GM23338 (cell line): ENCODE measurements at regions not wholly inside any gene's neighbourhood (a gene's known extent, or its start where the extent isn't known, plus 50 kb on each side); places are given as distances from the start of the nearest gene placed in this dataset.

Experiments
- ATAC-seq: fragments of 200-7000 bp; cut with Tn5 transposase; 3 replicates; pipeline ENCODE4 v1.9.1; 2020
- DNase-seq: peaks from one replicate; pipeline ENCODE4 v3.0.0-alpha.2; 2015; ENCODE audit warnings: low spot score
- H2AFZ ChIP-seq: fragments of 200-600 bp; sonication (generic); 2 replicates; pipeline ENCODE4 v1.8.0; 2016; ENCODE audit warnings: antibody characterized with exemption, mild to moderate bottlenecking, moderate library complexity
- H3F3A ChIP-seq: fragments of 200-600 bp; sonication (generic); replicated peaks from 2 replicates; pipeline ENCODE4 v1.8.0; 2017; ENCODE audit warnings: antibody characterized with exemption, mixed run types, low read depth
- H3K27ac ChIP-seq: fragments of 200-600 bp; sonication (generic); 2 replicates; pipeline ENCODE4 v1.6.1; 2016; ENCODE audit warnings: low read depth
- H3K27me3 ChIP-seq: fragments of 200-600 bp; sonication (generic); 2 replicates; pipeline ENCODE4 v1.8.0; 2016; ENCODE audit warnings: mild to moderate bottlenecking, mixed run types, moderate library complexity; ENCODE audit not compliant: insufficient read depth
- H3K36me3 ChIP-seq: fragments of 200-600 bp; sonication (generic); 2 replicates; pipeline ENCODE4 v1.8.0; 2016; ENCODE audit warnings: mild to moderate bottlenecking; ENCODE audit not compliant: insufficient read depth
- H3K4me1 ChIP-seq: fragments of 200-600 bp; sonication (generic); 2 replicates; pipeline ENCODE4 v1.8.0; 2016; ENCODE audit warnings: mild to moderate bottlenecking, moderate library complexity; ENCODE audit not compliant: insufficient read depth
- H3K4me2 ChIP-seq: fragments of 200-600 bp; sonication (generic); 2 replicates; pipeline ENCODE4 v1.7.1; 2017; ENCODE audit warnings: mixed run types
- H3K4me3 ChIP-seq: fragments of 200-600 bp; sonication (generic); 2 replicates; pipeline ENCODE4 v1.6.1; 2016; ENCODE audit warnings: mixed run types
- H3K79me2 ChIP-seq: fragments of 200-600 bp; sonication (generic); replicated peaks from 2 replicates; pipeline ENCODE4 v1.8.0; 2017; ENCODE audit warnings: mild to moderate bottlenecking; ENCODE audit not compliant: insufficient read depth
- H3K9me2 ChIP-seq: fragments of 200-600 bp; sonication (generic); 2 replicates; pipeline ENCODE4 v1.8.0; 2017; ENCODE audit not compliant: insufficient read depth
- H4K20me1 ChIP-seq: fragments of 200-600 bp; sonication (generic); replicated peaks from 2 replicates; pipeline ENCODE4 v1.8.0; 2017; ENCODE audit warnings: mild to moderate bottlenecking; ENCODE audit not compliant: insufficient read depth
- H3K27ac Mint-ChIP-seq: 2 replicates; pipeline ENCODE4 v1.8.0; 2020; ENCODE audit warnings: inconsistent platforms, mild to moderate bottlenecking, moderate library complexity, mixed read lengths
- H3K27me3 Mint-ChIP-seq: 3 replicates; pipeline ENCODE4 v1.8.0; 2022; ENCODE audit warnings: low read depth, mild to moderate bottlenecking, moderate library complexity, mixed read lengths, inconsistent platforms; ENCODE audit not compliant: insufficient read depth, poor library complexity
- H3K36me3 Mint-ChIP-seq: 3 replicates; pipeline ENCODE4 v1.8.0; 2021; ENCODE audit warnings: low read depth, mild to moderate bottlenecking, inconsistent platforms, moderate library complexity, mixed read lengths
- H3K4me1 Mint-ChIP-seq: 3 replicates; pipeline ENCODE4 v1.8.0; 2020; ENCODE audit warnings: mild to moderate bottlenecking, inconsistent platforms, mixed read lengths
- H3K4me3 Mint-ChIP-seq: 3 replicates; pipeline ENCODE4 v1.8.0; 2021; ENCODE audit warnings: moderate library complexity, mild to moderate bottlenecking, inconsistent platforms, mixed read lengths
- H3K9me3 Mint-ChIP-seq: 3 replicates; pipeline ENCODE4 v1.8.0; 2020; ENCODE audit warnings: moderate library complexity, mild to moderate bottlenecking, inconsistent platforms, mixed read lengths
- CREB1 ChIP-seq: fragments of 250-450 bp; sonication (Bioruptor Pico); IDR thresholded peaks from 2 replicates; pipeline ENCODE4 v1.5.0; 2020; ENCODE audit warnings: low read depth, mild to moderate bottlenecking, moderate library complexity
- EZH2 ChIP-seq: fragments of 200-600 bp; sonication (generic); IDR thresholded peaks from one replicate; pipeline ENCODE4 v1.8.0; 2017; ENCODE audit warnings: antibody characterized with exemption, mild to moderate bottlenecking, low read depth; ENCODE audit not compliant: unreplicated experiment
- EZH2phosphoT487 ChIP-seq: fragments of 200-600 bp; sonication (generic); IDR thresholded peaks from one replicate; pipeline ENCODE4 v1.8.1; 2018; ENCODE audit warnings: antibody characterized with exemption; ENCODE audit not compliant: unreplicated experiment
- JUNB ChIP-seq: IDR thresholded peaks from one replicate; pipeline ENCODE4 v1.6.1; 2016; ENCODE audit warnings: antibody characterized with exemption; ENCODE audit not compliant: unreplicated experiment
- NANOG ChIP-seq: IDR thresholded peaks from 2 replicates; pipeline ENCODE4 v1.6.1; 2016; ENCODE audit warnings: antibody characterized with exemption, borderline replicate concordance
- STAT1 ChIP-seq: IDR thresholded peaks from one replicate; pipeline ENCODE4 v1.6.1; 2016; ENCODE audit warnings: antibody characterized with exemption; ENCODE audit not compliant: unreplicated experiment
- ZNF114 ChIP-seq: fragments of 250-450 bp; sonication (Bioruptor Pico); IDR thresholded peaks from 2 replicates; pipeline ENCODE4 v1.5.0; 2020; ENCODE audit warnings: mild to moderate bottlenecking, moderate library complexity
- ZNF331 ChIP-seq: fragments of 250-450 bp; sonication (Bioruptor Pico); IDR thresholded peaks from 2 replicates; pipeline ENCODE4 v1.5.0; 2020; ENCODE audit warnings: low read depth, mild to moderate bottlenecking, moderate library complexity
- TF ChIP-seq, protein P1 (sequence below), 2 experiments: fragments of 200-600 bp in 1 of 2; sonication (generic) in 1 of 2; conservative IDR thresholded peaks; 2 replicates each; pipeline versions ENCODE4 v1.5.1 to v1.6.1; 2016 to 2017; ENCODE audit warnings: antibody characterized with exemption in 2 of 2, low read depth in 2 of 2, mild to moderate bottlenecking in 2 of 2, moderate library complexity in 1 of 2
- TF ChIP-seq, protein P2 (sequence below): IDR thresholded peaks from 2 replicates; pipeline ENCODE4 v1.6.1; 2016; ENCODE audit warnings: antibody characterized with exemption
- TF ChIP-seq, protein P3 (sequence below): IDR thresholded peaks from one replicate; pipeline ENCODE4 v1.6.1; 2018; ENCODE audit warnings: antibody characterized with exemption; ENCODE audit not compliant: unreplicated experiment

DNA sequence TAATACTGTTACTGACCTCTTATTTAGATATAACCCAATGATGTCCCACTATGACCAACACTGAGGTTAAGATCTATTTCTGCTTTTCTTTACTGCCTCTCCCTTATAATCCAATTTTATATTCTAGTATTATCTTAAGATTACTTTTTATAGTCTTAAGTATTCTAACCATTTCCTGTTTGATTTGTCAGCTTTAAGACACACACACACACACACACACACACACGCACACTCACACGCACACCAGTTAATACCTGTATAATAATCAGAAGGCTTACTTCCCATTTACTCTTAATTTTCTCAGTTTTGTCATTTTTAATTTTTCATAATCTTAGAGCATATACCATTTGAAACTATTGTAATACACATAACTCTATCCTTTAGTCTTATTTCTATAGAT is 226.0 kb upstream of the C11orf87 start (continued):
- TF ChIP-seq, protein P1, sequence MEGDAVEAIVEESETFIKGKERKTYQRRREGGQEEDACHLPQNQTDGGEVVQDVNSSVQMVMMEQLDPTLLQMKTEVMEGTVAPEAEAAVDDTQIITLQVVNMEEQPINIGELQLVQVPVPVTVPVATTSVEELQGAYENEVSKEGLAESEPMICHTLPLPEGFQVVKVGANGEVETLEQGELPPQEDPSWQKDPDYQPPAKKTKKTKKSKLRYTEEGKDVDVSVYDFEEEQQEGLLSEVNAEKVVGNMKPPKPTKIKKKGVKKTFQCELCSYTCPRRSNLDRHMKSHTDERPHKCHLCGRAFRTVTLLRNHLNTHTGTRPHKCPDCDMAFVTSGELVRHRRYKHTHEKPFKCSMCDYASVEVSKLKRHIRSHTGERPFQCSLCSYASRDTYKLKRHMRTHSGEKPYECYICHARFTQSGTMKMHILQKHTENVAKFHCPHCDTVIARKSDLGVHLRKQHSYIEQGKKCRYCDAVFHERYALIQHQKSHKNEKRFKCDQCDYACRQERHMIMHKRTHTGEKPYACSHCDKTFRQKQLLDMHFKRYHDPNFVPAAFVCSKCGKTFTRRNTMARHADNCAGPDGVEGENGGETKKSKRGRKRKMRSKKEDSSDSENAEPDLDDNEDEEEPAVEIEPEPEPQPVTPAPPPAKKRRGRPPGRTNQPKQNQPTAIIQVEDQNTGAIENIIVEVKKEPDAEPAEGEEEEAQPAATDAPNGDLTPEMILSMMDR (conservative IDR thresholded peaks at IDR 0.05; ENCODE audit: low read depth in 2 of 2) = no peak
- no peak for TF ChIP-seq ZNF331 (CRISPR knock-in tag)
- no peak for TF ChIP-seq NANOG
- TF ChIP-seq CREB1 (CRISPR knock-in tag) = no peak
- TF ChIP-seq, protein P2, sequence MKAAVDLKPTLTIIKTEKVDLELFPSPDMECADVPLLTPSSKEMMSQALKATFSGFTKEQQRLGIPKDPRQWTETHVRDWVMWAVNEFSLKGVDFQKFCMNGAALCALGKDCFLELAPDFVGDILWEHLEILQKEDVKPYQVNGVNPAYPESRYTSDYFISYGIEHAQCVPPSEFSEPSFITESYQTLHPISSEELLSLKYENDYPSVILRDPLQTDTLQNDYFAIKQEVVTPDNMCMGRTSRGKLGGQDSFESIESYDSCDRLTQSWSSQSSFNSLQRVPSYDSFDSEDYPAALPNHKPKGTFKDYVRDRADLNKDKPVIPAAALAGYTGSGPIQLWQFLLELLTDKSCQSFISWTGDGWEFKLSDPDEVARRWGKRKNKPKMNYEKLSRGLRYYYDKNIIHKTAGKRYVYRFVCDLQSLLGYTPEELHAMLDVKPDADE = no peak
- no peak for TF ChIP-seq STAT1

DNA sequence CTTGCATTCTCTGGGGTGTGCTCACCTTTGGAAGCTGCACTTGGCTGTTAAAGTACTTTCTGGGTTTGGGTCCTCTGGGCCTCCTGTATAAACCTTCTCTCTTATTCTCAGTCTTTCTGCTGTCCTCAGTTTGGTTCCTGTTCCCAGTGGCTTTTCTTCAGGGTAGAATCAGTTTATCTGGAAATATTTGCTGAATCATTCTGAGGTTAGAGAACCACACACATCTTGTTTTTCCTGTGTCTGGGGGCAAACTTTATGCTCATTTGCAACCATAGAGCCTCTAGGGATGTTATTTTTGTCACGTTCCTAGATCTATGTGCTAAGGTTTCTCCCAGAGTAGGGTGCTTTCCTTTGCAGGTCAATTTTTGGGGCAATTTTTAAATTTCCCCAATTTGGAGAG is 224.3 kb upstream of the C11orf87 start:
- ATAC-seq (no peak), DNase-seq (no peak)
- no peaks in the 10 kb centered on the region for H3K36me3 ChIP-seq
- H3K27me3 ChIP-seq = no peaks in the 10 kb centered on the region
- Mint-ChIP-seq H3K27ac (peak overlapping the region; percentile 41; the same call in 1 of the 2 replicates), H3K4me1 (no peaks in the 10 kb centered on the region), H3K4me3 (no peak overlapping the region), H3K36me3 (no peaks in the 10 kb centered on the region; the same call in 2 of the 3 replicates), H3K9me3 (0 out of 3 replicates have a peak, but pooled peaks cover 2% of the 10 kb centered on the region), H3K27me3 (no peaks in the 10 kb centered on the region)
- no peaks in the 10 kb centered on the region; the same call in 1 of the 2 replicates for H3K4me1 ChIP-seq
- no peaks in the 10 kb centered on the region for H3F3A ChIP-seq
- H3K79me2 ChIP-seq = no peaks in the 10 kb centered on the region
- H2AFZ ChIP-seq = peak overlapping the region; percentile 94; the same call in 1 of the 2 replicates
- H3K4me2 ChIP-seq = no peak overlapping the region
- no peak overlapping the region for H3K27ac ChIP-seq
- H3K9me2 ChIP-seq = no peaks in the 10 kb centered on the region
- no peak overlapping the region for H3K4me3 ChIP-seq
- no peaks in the 10 kb centered on the region for H4K20me1 ChIP-seq
- TF ChIP-seq ZNF114 = no peak
- no peak for TF ChIP-seq STAT1
- TF ChIP-seq, protein P2 = no peak
- no peak for TF ChIP-seq CREB1 (CRISPR knock-in tag)
- TF ChIP-seq EZH2 = no peak
- no peak for TF ChIP-seq EZH2phosphoT487
- TF ChIP-seq, protein P3, sequence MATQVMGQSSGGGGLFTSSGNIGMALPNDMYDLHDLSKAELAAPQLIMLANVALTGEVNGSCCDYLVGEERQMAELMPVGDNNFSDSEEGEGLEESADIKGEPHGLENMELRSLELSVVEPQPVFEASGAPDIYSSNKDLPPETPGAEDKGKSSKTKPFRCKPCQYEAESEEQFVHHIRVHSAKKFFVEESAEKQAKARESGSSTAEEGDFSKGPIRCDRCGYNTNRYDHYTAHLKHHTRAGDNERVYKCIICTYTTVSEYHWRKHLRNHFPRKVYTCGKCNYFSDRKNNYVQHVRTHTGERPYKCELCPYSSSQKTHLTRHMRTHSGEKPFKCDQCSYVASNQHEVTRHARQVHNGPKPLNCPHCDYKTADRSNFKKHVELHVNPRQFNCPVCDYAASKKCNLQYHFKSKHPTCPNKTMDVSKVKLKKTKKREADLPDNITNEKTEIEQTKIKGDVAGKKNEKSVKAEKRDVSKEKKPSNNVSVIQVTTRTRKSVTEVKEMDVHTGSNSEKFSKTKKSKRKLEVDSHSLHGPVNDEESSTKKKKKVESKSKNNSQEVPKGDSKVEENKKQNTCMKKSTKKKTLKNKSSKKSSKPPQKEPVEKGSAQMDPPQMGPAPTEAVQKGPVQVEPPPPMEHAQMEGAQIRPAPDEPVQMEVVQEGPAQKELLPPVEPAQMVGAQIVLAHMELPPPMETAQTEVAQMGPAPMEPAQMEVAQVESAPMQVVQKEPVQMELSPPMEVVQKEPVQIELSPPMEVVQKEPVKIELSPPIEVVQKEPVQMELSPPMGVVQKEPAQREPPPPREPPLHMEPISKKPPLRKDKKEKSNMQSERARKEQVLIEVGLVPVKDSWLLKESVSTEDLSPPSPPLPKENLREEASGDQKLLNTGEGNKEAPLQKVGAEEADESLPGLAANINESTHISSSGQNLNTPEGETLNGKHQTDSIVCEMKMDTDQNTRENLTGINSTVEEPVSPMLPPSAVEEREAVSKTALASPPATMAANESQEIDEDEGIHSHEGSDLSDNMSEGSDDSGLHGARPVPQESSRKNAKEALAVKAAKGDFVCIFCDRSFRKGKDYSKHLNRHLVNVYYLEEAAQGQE = no peak
- no peak for TF ChIP-seq JUNB
- TF ChIP-seq NANOG = no peak
- TF ChIP-seq, protein P1 (conservative IDR thresholded peaks at IDR 0.05; ENCODE audit: low read depth in 2 of 2) = no peak
